Effector CD8-positive, alpha-beta T cell (primary cell): ENCODE measurements at regions not wholly inside any gene's neighbourhood (a gene's known extent, or its start where the extent isn't known, plus 50 kb on each side); places are given as distances from the start of the nearest gene placed in this dataset.
"Not testable (repeated sequence)": the region's sequence is repeated elsewhere in the genome, so short reads cannot be mapped to it uniquely, and the experiment has no call there.

ENCODE experiments used
- DNase-seq: peaks from one replicate; lab custom pipeline; 2025; lab: John Stamatoyannopoulos, UW

DNA sequence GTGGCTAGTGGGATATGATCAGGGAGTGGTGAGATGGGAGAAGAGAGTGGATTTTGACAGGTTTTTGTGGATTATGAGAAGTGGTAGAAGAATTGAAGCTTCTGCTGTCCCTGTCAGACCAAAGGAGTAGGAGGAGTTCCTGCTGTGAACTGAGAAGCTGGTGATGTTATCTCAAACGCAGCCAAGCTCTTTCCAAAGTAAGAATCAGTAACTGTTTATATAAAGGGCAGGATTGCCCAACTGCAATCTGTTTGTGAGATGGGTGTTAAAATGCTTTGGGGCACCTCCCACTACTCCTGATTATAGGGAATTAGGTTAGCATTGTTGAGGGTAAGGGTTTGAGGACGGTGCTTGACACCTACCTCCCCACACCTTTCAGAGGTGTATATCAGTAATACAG lies 60.5 kb upstream of the USP25 start:
- DNase-seq, result no peak

DNA sequence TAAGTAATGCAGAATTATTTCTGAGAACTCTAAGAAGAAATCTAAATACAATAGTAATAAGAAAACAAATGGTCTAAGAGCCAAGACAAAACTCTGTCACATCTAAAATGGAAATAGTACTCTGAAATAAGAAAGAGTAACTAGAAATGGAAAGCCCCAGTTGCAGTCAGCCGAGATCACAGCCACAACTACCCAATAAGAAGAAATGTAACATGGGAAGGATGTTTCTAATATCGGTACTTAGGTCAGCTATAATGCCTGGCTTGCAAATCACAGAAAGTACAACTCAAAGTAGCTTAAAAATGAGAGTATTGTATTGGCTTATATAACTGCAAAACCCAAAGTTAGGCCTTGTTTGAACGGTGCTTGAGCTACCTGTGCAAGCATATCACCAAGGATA lies 58.6 kb upstream of the USP25 start:
- no peak for DNase-seq

DNA sequence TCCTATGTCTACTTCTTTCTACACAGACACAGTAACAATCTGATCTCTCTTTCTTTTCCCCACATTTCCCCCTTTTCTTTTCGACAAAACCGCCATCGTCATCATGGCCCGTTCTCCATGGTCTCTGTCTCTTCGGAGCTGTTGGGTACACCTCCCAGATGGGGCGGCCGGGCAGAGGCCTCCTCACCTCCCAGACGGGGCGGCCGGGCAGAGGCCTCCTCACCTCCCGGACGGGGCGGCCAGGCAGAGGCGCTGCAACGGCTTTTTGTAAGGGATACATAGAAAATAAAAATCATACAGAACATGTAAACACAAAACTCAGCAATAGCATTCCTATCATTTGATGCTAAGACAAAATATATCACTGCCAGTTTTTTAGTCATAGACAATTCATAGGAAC lies 57.2 kb upstream of the USP25 start:
- DNase-seq, result not testable (repeated sequence)

DNA sequence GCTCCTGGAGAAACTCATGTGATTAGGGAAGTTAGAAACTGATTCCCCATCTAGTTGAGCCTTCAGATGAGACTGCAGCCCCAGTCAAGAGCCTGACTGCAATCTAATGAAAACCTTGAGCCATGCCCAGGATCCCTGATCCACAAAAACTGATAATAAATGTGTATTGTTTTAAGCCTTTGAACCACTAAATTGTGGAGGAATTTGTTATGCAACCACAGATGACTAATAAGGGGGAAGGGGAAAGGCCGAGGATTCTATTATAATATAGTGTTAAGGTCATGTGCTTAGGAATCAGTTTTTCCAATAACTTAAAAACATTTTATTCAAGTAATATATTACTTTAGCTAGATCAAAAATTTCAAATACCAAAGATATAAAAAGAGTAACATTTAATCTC lies 52.8 kb upstream of the USP25 start:
- DNase-seq, result no peak

DNA sequence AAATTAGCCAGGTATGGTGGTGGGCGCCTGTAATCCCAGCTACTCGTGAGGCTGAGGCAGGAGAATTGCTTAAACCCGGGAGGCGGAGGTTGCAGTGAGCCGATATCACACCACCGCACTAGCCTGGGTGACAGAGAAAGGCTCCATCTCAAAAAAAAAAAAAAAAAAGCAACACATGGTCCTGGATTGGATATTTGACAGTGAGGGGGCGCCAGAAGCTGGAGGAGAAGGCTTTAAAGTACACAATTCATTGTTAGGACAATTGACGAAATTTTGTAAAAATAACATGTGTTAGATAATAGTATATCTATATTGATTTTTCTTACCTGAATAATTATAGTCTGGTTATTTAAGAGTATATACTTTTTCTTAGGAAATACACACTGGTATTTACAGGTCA lies 50.2 kb upstream of the USP25 start:
- no peak for DNase-seq
